ENCODE measurements at regions not wholly inside any gene's neighbourhood (a gene's known extent, or its start where the extent isn't known, plus 50 kb on each side); places are given as distances from the start of the nearest gene placed in this dataset.

DNA sequence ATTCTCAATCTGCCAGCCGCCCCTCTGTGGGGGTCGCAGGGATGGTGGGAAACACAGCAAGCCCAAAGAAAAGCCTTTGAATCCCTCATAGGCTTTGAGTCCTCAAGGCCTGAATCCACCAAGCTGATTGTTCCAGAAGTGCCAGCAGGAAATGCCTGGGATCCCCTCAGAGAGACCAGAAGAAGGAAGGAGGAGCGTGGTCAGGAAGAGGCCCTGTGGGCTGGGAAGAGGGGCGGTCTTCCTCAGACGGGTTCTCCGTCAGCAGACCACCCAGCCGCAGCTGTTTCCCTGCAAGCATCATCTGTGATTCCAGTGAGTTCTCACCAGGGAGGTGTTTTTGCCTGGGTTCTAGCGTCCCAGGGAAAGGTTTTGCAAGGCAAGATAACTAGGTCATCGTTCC is 190.0 kb upstream of the KLF6 start:
- H3K27me3 Mint-ChIP-seq (ENCODE audit: insufficient read depth, unreplicated experiment): no peaks in the 10 kb centered on the region
- DNase-seq: no peak
- no peaks in the 10 kb centered on the region for H3K36me3 ChIP-seq (ENCODE audit: control insufficient read depth, insufficient read depth, low read length)
- no peaks in the 10 kb centered on the region for H3K9me3 Mint-ChIP-seq (ENCODE audit: unreplicated experiment)
- no peaks in the 10 kb centered on the region for H3K36me3 Mint-ChIP-seq (ENCODE audit: insufficient read depth, unreplicated experiment)
- H3K27me3 ChIP-seq (replicated peaks; ENCODE audit: control insufficient read depth, insufficient read depth, low read length): no peaks in the 10 kb centered on the region
- ChIA-PET CTCF (no interaction called here), POLR2A (no interaction called here)
- no peak overlapping the region for H3K4me3 ChIP-seq (ENCODE audit: low read depth, low read length)
- H3K9me3 ChIP-seq: peaks cover 9% of the 10 kb centered on the region
- TF ChIP-seq, protein P1, sequence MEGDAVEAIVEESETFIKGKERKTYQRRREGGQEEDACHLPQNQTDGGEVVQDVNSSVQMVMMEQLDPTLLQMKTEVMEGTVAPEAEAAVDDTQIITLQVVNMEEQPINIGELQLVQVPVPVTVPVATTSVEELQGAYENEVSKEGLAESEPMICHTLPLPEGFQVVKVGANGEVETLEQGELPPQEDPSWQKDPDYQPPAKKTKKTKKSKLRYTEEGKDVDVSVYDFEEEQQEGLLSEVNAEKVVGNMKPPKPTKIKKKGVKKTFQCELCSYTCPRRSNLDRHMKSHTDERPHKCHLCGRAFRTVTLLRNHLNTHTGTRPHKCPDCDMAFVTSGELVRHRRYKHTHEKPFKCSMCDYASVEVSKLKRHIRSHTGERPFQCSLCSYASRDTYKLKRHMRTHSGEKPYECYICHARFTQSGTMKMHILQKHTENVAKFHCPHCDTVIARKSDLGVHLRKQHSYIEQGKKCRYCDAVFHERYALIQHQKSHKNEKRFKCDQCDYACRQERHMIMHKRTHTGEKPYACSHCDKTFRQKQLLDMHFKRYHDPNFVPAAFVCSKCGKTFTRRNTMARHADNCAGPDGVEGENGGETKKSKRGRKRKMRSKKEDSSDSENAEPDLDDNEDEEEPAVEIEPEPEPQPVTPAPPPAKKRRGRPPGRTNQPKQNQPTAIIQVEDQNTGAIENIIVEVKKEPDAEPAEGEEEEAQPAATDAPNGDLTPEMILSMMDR (IDR thresholded peaks at IDR 0.05; ENCODE audit: insufficient read depth in 1 of 2, low read depth in 1 of 2, low read length in 1 of 2, severe bottlenecking in 1 of 2, unreplicated experiment in 1 of 2): no peak
- H3K4me1 ChIP-seq: peaks cover 11% of the 10 kb centered on the region
- H3K27ac Mint-ChIP-seq (ENCODE audit: unreplicated experiment): peak overlapping the region; percentile 6
- H3K4me1 Mint-ChIP-seq (ENCODE audit: low read depth, unreplicated experiment): peaks cover 8% of the 10 kb centered on the region
- BruUV-seq (replicated peaks): no TSS peak
- intact Hi-C loops (cut with micrococcal nuclease; ENCODE audit: unreplicated experiment): no loop called here
- H3K4me3 Mint-ChIP-seq (ENCODE audit: unreplicated experiment): no peak overlapping the region

DNA sequence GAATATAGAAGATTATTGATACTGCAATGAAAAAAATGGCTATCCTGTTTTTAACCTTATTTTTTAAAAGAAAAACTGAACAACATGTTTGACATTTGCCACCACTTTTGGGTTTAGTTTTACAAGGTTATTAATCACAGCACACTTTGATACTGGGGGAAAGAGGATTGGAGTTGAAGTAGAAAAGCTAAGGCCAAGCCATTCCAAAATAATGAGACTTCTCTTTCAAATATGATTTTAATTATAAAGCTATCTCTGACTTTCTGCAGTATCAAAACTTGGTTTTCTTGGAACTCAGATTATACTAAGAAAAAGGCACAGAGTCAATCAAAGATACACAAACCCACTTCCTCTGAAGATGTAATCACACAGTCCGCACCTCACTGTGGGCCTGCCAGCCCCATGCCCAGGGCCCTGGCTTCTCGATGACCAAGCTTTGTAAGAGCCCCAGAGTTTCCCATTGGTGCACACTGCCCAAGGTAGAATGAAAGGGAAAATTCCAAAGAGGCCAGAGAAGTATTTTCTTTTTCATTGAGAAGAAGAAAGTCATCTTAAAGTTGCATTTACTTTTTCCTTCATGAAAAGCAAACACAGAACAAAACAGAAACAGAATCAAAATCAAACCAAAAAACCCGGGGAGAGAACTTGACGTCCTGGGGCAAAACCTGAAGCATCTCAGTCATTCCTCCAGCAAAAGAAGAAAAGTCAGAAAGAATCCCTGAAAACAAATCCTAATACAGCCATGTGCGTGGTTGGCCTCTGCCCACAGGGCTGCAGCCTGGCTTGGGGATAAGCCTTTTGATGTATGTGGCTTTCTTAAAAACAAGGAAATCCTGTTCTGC is 187.7 kb upstream of the KLF6 start:
- Histone ChIP-seq H3K36me3 (ENCODE audit: control insufficient read depth, insufficient read depth, low read length) (no peaks in the 10 kb centered on the region), H3K9me3 (peaks cover 9% of the 10 kb centered on the region), H3K4me1 (peaks cover 15% of the 10 kb centered on the region), H3K4me3 (ENCODE audit: low read depth, low read length) (no peak overlapping the region), H3K27me3 (replicated peaks; ENCODE audit: control insufficient read depth, insufficient read depth, low read length) (no peaks in the 10 kb centered on the region)
- Mint-ChIP-seq H3K27ac (ENCODE audit: unreplicated experiment) (no peak overlapping the region), H3K4me3 (ENCODE audit: unreplicated experiment) (no peak overlapping the region), H3K27me3 (ENCODE audit: insufficient read depth, unreplicated experiment) (no peaks in the 10 kb centered on the region), H3K9me3 (ENCODE audit: unreplicated experiment) (peaks cover 5% of the 10 kb centered on the region), H3K36me3 (ENCODE audit: insufficient read depth, unreplicated experiment) (no peaks in the 10 kb centered on the region), H3K4me1 (ENCODE audit: low read depth, unreplicated experiment) (peaks cover 15% of the 10 kb centered on the region)
- TF ChIP-seq, protein P1 (IDR thresholded peaks at IDR 0.05; ENCODE audit: insufficient read depth in 1 of 2, low read depth in 1 of 2, low read length in 1 of 2, severe bottlenecking in 1 of 2, unreplicated experiment in 1 of 2): no peak
- intact Hi-C loops (cut with micrococcal nuclease; ENCODE audit: unreplicated experiment): no loop called here
- BruUV-seq (replicated peaks): no TSS peak
- POLR2A ChIA-PET: no interaction called here
- no peak for DNase-seq
- CTCF ChIA-PET: no interaction called here

DNA sequence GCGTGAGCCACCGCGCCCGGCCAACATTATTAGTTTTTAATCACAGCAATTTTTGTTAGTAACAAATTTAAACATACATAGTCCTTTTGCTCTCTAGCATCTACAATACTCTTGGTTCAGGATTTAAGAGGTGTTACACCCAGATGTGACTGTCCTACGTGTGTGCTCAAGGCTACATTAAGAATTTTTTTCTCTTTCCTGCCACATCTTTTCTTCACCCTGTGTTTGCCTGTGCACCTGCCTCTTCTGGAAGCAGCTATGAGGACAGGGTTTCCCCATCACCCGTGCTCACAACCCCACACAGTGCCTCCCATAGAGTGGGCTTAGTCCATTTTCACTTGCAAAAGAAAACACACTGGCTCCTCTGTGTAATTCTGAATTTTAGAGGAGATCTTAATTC is 186.7 kb upstream of the KLF6 start:
- H3K36me3 Mint-ChIP-seq (ENCODE audit: insufficient read depth, unreplicated experiment): no peaks in the 10 kb centered on the region
- no peak overlapping the region for H3K27ac Mint-ChIP-seq (ENCODE audit: unreplicated experiment)
- Histone ChIP-seq H3K27me3 (replicated peaks; ENCODE audit: control insufficient read depth, insufficient read depth, low read length) (no peaks in the 10 kb centered on the region), H3K4me3 (ENCODE audit: low read depth, low read length) (no peak overlapping the region), H3K36me3 (ENCODE audit: control insufficient read depth, insufficient read depth, low read length) (no peaks in the 10 kb centered on the region), H3K9me3 (peaks cover 9% of the 10 kb centered on the region), H3K4me1 (peaks cover 15% of the 10 kb centered on the region)
- no peak for DNase-seq
- H3K27me3 Mint-ChIP-seq (ENCODE audit: insufficient read depth, unreplicated experiment): no peaks in the 10 kb centered on the region
- H3K4me3 Mint-ChIP-seq (ENCODE audit: unreplicated experiment): no peak overlapping the region
- H3K9me3 Mint-ChIP-seq (ENCODE audit: unreplicated experiment): peaks cover 12% of the 10 kb centered on the region
- POLR2A ChIA-PET: no interaction called here
- BruUV-seq (replicated peaks): no TSS peak
- peaks cover 15% of the 10 kb centered on the region for H3K4me1 Mint-ChIP-seq (ENCODE audit: low read depth, unreplicated experiment)
- CTCF ChIA-PET: no interaction called here
- TF ChIP-seq, protein P1 (IDR thresholded peaks at IDR 0.05; ENCODE audit: insufficient read depth in 1 of 2, low read depth in 1 of 2, low read length in 1 of 2, severe bottlenecking in 1 of 2, unreplicated experiment in 1 of 2): no peak
- intact Hi-C loops (cut with micrococcal nuclease; ENCODE audit: unreplicated experiment): no loop called here
